GM12873 (cell line): ENCODE measurements at regions not wholly inside any gene's neighbourhood (a gene's known extent, or its start where the extent isn't known, plus 50 kb on each side); places are given as distances from the start of the nearest gene placed in this dataset.

ENCODE experiments used
- TF ChIP-seq, protein P1 (sequence below): IDR thresholded peaks from 2 replicates; pipeline ENCODE4 v1.5.1; 2012; ENCODE audit warnings: low read depth, mild to moderate bottlenecking, moderate library complexity, low read length, control low read depth; ENCODE audit not compliant: insufficient read depth; ENCODE audit errors: missing control alignments

DNA sequence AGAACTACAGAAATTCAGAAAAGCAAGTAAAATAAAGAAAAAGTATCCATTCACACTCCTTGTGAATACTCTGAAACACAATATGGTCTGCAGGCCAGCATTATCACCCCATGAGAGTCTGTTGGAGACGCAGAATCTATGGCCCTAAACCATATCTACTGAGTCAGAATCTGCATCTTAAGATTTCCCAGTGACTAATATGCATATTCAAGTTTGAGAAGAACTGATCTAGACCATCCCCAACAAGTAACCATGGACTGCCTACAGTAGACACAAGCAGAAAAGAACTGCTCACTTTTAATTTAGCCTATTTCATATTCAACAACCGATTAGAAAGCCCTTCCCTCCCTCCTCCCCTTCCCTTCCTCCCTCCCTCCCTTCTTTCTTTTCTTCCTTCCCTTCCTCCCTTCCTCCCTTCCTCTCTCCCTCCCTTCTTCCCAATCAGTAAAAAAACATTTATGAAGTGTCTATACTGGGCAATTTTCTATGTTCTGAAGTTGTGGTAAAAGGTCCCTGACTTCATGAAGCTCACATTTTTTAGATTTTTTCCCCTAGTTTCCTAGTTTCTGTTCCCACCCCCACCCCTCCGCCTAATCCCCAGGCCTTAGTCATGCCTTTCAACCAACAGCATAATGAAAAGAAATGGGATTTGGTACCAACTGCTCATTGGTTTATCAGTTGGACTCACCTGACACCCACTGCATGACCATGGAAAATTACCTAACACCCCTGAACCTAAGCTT lies 125.2 kb downstream of the CNTN3 start:
- TF ChIP-seq, protein P1, sequence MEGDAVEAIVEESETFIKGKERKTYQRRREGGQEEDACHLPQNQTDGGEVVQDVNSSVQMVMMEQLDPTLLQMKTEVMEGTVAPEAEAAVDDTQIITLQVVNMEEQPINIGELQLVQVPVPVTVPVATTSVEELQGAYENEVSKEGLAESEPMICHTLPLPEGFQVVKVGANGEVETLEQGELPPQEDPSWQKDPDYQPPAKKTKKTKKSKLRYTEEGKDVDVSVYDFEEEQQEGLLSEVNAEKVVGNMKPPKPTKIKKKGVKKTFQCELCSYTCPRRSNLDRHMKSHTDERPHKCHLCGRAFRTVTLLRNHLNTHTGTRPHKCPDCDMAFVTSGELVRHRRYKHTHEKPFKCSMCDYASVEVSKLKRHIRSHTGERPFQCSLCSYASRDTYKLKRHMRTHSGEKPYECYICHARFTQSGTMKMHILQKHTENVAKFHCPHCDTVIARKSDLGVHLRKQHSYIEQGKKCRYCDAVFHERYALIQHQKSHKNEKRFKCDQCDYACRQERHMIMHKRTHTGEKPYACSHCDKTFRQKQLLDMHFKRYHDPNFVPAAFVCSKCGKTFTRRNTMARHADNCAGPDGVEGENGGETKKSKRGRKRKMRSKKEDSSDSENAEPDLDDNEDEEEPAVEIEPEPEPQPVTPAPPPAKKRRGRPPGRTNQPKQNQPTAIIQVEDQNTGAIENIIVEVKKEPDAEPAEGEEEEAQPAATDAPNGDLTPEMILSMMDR: no peak

DNA sequence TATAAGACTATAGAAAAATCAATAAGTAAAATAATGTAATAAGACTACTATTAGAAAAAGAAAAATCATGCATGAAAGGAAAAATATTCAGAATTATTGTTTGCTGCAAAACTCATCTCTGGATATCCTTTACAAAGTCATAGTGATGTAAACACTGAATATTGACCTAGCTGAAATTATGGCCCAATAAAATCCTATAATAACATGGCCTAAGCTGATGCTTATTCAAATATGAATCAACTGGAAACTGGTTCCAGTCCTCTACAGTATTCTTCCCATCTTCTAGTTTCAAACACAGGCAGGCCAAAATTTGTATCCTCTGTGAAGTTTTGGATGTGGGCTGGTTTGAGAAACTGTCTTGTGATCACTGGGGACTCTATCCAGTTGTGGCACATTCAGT lies 134.5 kb downstream of the CNTN3 start:
- TF ChIP-seq, protein P1: no peak

DNA sequence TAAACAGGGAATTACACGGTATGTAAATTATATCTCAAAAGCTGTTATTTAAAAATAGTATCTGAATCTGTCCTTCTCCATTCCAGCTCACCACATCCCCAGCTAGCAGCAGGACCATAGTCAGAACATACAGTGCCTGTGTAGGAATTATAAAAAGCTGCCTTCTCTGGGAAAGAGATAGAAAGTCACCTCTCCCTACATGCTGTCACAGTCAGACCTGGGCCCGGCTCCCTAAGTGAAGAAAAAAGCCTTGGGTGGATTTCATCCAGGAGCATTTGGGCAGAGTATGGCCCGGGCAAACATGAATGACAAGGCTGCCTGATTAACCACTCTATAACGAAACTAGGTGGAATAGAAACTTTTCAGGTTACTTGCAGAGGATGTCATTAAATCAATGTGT lies 144.1 kb downstream of the CNTN3 start:
- TF ChIP-seq, protein P1: no peak

DNA sequence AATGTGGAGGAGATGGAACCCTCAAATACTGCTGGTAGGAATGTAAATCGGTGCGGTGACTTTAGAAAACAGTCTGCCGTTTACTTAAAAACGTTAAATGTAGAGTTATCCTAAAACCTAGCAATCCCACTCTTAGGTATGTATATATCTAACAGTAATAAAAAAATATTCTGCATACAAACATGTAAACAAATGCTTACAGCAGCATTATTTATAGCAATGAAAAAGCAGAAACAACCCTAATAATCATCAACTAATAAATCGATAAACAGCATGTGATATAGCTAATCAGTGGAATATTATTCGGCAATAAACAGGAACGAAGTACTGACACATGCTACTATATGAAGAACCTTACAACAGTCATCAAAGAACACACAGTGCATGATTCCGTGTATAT lies 144.7 kb downstream of the CNTN3 start:
- TF ChIP-seq, protein P1: no peak

DNA sequence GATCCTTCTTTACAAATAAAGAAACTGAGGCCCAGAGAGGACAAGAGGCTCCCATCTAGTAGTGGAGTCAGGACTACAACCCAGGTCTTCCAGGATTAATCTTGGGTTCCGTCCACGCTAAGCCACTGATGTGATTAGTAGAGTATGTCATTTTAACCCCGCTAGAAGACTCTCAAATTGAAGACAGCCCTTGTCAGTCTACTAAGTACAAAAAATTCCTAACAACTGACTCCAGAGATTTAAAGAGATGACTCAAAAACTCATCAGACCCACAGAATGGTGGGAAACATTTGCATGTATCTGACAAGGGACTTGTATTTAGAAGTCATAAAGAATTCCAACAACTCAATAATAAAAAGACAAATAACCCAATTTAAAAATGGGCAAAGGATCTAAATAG lies 145.3 kb downstream of the CNTN3 start:
- TF ChIP-seq, protein P1: no peak

DNA sequence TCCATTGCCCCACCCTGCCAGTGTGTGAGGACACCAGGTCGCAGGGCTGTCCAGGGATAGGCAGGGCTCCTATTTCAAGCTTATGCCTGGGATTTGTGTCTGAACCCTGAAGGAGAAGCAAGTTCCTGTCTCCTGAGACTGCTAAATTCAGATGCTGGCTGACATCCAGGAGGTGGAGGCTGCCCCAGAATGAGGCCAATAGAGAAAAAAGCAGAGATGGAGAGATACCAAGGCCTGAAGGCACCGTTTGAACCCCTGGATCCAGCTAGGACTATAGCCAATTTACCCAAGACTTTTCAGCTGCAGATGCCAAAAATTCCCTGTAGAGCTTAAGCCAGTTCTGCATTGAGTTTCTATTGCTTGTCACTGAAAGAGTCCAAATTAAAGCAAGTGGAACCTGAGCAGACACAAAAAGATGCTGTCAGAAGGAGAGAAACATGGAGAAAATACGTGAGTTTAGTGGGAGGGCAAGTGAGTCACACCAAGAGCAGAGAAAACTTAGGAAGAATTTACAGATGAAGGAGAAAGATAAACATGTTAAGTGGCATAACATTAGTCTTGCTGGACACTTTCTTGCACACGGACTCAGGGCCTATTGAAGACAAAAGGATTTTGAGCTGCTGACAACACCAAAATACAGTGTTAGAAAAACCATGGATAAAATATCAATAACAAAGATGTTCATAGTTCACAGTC lies 148.6 kb downstream of the CNTN3 start:
- TF ChIP-seq, protein P1: no peak

DNA sequence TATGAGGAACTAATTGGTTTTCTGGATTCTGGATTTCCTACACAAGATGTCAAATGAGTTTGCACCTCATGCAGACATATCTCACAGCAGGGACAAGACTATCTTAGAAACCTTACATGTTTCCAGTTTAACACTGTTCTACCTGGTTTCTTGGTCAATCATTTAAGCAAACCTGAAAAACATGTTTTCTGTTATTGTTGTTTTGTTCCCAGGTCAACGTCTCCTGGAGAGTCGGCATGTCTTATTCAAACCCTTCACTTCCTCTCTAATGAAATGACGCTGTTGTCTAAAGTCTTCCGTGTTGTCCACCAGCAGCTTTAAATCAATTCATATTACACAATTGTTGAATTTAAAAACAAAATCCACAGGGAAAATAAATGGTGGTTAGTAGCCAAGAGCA lies 150.9 kb downstream of the CNTN3 start:
- TF ChIP-seq, protein P1: no peak
